GM13977 (cell line): ENCODE measurements at regions not wholly inside any gene's neighbourhood (a gene's known extent, or its start where the extent isn't known, plus 50 kb on each side); places are given as distances from the start of the nearest gene placed in this dataset.

Source experiments
- DNase-seq: peaks from one replicate; pipeline ENCODE4 v3.0.0; 2012; ENCODE audit warnings: low spot score
- CTCF ChIP-seq: IDR thresholded peaks from 2 replicates; pipeline ENCODE4 v1.5.1; 2012; ENCODE audit warnings: mild to moderate bottlenecking, control low read depth; ENCODE audit not compliant: insufficient read depth; ENCODE audit errors: extremely low read depth, missing control alignments
- in situ Hi-C: fragments of 300-500 bp; cut with MboI; formaldehyde crosslinking; loops from one replicate; pipeline ENCODE4 v1.12.0; 2022; ENCODE audit warnings: low sequenced_read_pairs, low pct_unique_long_range_greater_than_20kb, mixed read lengths, inconsistent platforms; ENCODE audit not compliant: unreplicated experiment

- TF ChIP-seq CTCF: no peak
- DNase-seq: no peak
- in situ Hi-C loops: no loop called here
Observed at GRCh38 chr2:223166983-223167650, 115.1 kb downstream of the KCNE4 start.

DNA sequence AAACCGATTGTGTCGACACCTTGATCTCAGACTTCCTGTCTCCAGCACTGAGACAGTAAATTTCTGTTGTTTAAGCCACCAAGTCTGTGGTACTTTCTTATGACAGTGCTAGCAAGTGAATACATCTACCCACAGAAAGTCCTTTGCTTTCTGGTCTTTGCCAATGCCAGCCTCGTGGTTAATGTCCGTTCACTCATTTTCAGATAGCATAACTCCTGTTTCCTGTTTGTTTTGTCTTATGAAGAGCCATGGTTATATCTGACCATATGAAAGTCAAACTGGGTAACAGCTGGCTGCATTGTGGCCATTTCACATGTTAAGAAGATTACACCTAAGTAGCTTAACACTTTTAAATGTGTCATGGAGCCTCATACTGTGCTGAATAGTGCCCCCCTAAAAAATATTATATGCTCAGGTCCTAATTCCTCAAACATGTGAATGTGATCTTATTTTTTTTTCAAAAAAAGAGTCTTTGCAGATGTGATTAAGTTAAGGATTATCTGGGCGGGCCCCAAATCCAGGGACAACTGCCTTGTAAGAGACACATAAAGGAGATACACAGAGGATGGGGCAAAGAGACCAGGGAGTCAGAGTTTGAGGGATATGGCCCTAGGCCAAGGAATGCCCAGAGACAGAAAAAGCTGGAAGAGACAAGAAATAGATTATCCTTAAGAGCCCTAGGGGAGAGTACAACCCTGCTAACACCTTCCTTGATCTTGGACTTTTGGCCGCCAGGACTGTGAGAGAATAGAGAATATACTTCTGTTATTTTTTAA lies 118.0 kb downstream of the KCNE4 start:
- no peak for DNase-seq
- TF ChIP-seq CTCF: no peak
- in situ Hi-C loops: no loop called here

GRCh38 chr2:223176970-223177369 lies 125.0 kb downstream of the KCNE4 start:
- TF ChIP-seq CTCF: no peak

GRCh38 chr2:223180463-223180862 lies 128.5 kb downstream of the KCNE4 start:
- TF ChIP-seq CTCF: no peak
- in situ Hi-C loops: no loop called here
- DNase-seq: no peak

More at GRCh38 chr2:223176970-223177369, 125.0 kb downstream of the KCNE4 start:
- in situ Hi-C loops: no loop called here
- DNase-seq: no peak

GRCh38 chr2:223181561-223181960 lies 129.6 kb downstream of the KCNE4 start:
- DNase-seq: no peak
- in situ Hi-C loops: no loop called here
- TF ChIP-seq CTCF: no peak

GRCh38 chr2:223182356-223182755 lies 130.4 kb downstream of the KCNE4 start:
- no peak for DNase-seq
- in situ Hi-C loops: no loop called here
- no peak for TF ChIP-seq CTCF
